Heart left ventricle (tissue), 13 donors: ENCODE measurements at regions not wholly inside any gene's neighbourhood (a gene's known extent, or its start where the extent isn't known, plus 50 kb on each side); places are given as distances from the start of the nearest gene placed in this dataset.

Source experiments
- CTCF ChIP-seq, 12 donors: fragments of 200-600 bp; sonication (generic) in 4 of 12; IDR thresholded peaks; one replicate each; pipeline versions ENCODE4 v1.5.0 to v1.8.0; 2018 to 2022; ENCODE audit warnings: antibody characterized with exemption in 12 of 12, mild to moderate bottlenecking in 5 of 12
- POLR2A ChIP-seq, 2 donors: fragments of 450-650 bp; IDR thresholded peaks; one replicate each; pipeline ENCODE4 v1.6.1; 2017; ENCODE audit warnings: antibody characterized with exemption in 2 of 2, mild to moderate bottlenecking in 2 of 2, moderate library complexity in 2 of 2
- donor health status: ischemic (EF 13 %, LVEDD 7.1; RV severe dilation, severe dysfunction).
- donor health status: DM: no; HTN: yes; CAD: no.
- donor health status: DM: no; HTN: no; CAD: no.
- donor health status: ischemic (EF 25% LVEDD 6.9; RV normal size, moderate dysfunction).
- donor health status: ischemic (EF 25% LVEDD 5.7; RV mildly dilated, moderate dysfunction).
- donor health status: ischemic (EF 35%, LVEDD 5.7; RV mildly dilated, moderate dysfunction).
- donor health status: nonischemic (EF 11% LVEDD 7.7; RV severe dilation, severe dysfunction).
- donor health status: DM: yes; HTN: yes; CAD: no.
- donor health status: PGD.
- donor health status: ischemic (EF 29% LVEDD 5.4; RV normal size, mild dysfunction).
- donor health status: nonischemic (EF 23%, LVEDD 6.1; RV moderate dilation, normal function).

- no peak for TF ChIP-seq CTCF (IDR thresholded peaks at IDR 0.05)
- TF ChIP-seq POLR2A (IDR thresholded peaks at IDR 0.05), result no peak
Measured at GRCh38 chr6:133100865-133101264, 140.3 kb upstream of the EYA4 start.
